ENCODE measurements at regions not wholly inside any gene's neighbourhood (a gene's known extent, or its start where the extent isn't known, plus 50 kb on each side); places are given as distances from the start of the nearest gene placed in this dataset.

GRCh38 chr2:128448331-128449225, 129.9 kb upstream of the HS6ST1 start:
- no peak for DNase-seq (ENCODE audit: low read depth in 1 of 2, low spot score in 1 of 2)

- no peak for DNase-seq (ENCODE audit: low read depth in 1 of 2, low spot score in 1 of 2)
Measured at GRCh38 chr2:128449226-128450061, 130.8 kb upstream of the HS6ST1 start.

- DNase-seq (ENCODE audit: low read depth in 1 of 2, low spot score in 1 of 2), result no peak
Measured at GRCh38 chr2:128450211-128451024, 131.8 kb upstream of the HS6ST1 start.

GRCh38 chr2:128451084-128452023, 132.7 kb upstream of the HS6ST1 start:
- DNase-seq (ENCODE audit: low read depth in 1 of 2, low spot score in 1 of 2), result no peak

- DNase-seq (ENCODE audit: low read depth in 1 of 2, low spot score in 1 of 2), result no peak
Measured at GRCh38 chr2:128452024-128452411, 133.3 kb upstream of the HS6ST1 start.

- no peak for DNase-seq (ENCODE audit: low read depth in 1 of 2, low spot score in 1 of 2)
Measured at GRCh38 chr2:128452536-128453530, 134.2 kb upstream of the HS6ST1 start.

GRCh38 chr2:128454980-128455720, 136.5 kb upstream of the HS6ST1 start:
- DNase-seq (ENCODE audit: low read depth in 1 of 2, low spot score in 1 of 2), result no peak

- no peak for DNase-seq (ENCODE audit: low read depth in 1 of 2, low spot score in 1 of 2)
Measured at GRCh38 chr2:128455721-128456050, 137.0 kb upstream of the HS6ST1 start.

GRCh38 chr2:128456281-128456680, 137.6 kb upstream of the HS6ST1 start:
- DNase-seq (ENCODE audit: low read depth in 1 of 2, low spot score in 1 of 2), result no peak

GRCh38 chr2:128457006-128457604, 138.4 kb upstream of the HS6ST1 start:
- DNase-seq (ENCODE audit: low read depth in 1 of 2, low spot score in 1 of 2), result no peak

- DNase-seq (ENCODE audit: low read depth in 1 of 2, low spot score in 1 of 2), result no peak
Measured at GRCh38 chr2:128457716-128458115, 139.0 kb upstream of the HS6ST1 start.

GRCh38 chr2:128458505-128458904, 139.8 kb upstream of the HS6ST1 start:
- DNase-seq (ENCODE audit: low read depth in 1 of 2, low spot score in 1 of 2), result no peak

GRCh38 chr2:128464456-128464855, 145.8 kb upstream of the HS6ST1 start:
- no peak for DNase-seq (ENCODE audit: low read depth in 1 of 2, low spot score in 1 of 2)

GRCh38 chr2:128465246-128466170, 146.8 kb upstream of the HS6ST1 start:
- DNase-seq (ENCODE audit: low read depth in 1 of 2, low spot score in 1 of 2), result no peak

GRCh38 chr2:128466376-128466775, 147.7 kb upstream of the HS6ST1 start:
- DNase-seq (ENCODE audit: low read depth in 1 of 2, low spot score in 1 of 2), result no peak

- DNase-seq (ENCODE audit: low read depth in 1 of 2, low spot score in 1 of 2), result no peak
Measured at GRCh38 chr2:128466776-128467175, 148.1 kb upstream of the HS6ST1 start.
